GM19395 (cell line): ENCODE measurements at regions not wholly inside any gene's neighbourhood (a gene's known extent, or its start where the extent isn't known, plus 50 kb on each side); places are given as distances from the start of the nearest gene placed in this dataset.
A peak's percentile ranks its signal among the peaks of the same experiment; 100 is the strongest.

Experiments
- ATAC-seq: cut with Tn5 transposase; IDR thresholded peaks from one replicate; pipeline ENCODE4 v1.9.1; 2021; ENCODE audit warnings: mild to moderate bottlenecking, moderate library complexity; ENCODE audit not compliant: unreplicated experiment

DNA sequence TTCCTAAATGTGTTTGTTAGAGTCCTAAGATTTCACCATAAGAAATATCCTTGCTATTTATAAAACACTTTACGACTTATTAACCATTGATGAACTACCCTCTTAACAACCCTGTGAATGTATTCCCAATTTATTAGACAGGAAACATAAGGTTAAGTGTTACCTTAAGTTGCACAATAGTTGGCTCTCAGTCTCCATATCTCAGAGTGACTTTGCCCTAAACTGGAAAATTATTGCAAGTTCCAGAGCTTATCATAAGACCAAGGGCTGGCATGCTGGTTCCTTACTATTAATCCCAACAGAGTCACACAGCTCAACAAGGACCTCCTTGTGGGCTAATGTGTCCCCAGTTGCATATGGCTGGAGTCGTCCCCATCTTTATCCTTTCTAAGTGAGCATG, 165.8 kb downstream of the INSIG2 start:
- ATAC-seq: no peak

DNA sequence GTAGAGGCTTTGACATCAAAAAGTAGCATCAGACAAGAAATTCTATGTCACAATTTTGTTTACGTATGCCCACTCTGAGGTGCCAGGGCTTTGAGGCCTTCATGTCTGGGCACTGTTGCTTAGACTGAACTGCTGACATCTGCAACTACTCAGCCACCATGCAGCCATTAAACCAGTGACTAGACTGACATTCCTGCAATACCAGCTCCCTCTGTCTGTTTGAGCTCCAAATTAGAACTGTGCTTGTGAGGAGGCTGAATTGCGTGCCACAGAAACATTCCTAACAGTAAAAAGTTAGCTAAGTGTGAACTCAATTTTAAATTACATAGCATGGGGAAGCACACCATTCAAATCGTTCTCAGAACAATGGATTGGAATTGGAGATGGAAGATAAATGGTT, 163.2 kb downstream of the INSIG2 start:
- ATAC-seq: no peak

GRCh38 chr2:118250463-118250862, 162.2 kb downstream of the INSIG2 start:
- no peak for ATAC-seq

DNA sequence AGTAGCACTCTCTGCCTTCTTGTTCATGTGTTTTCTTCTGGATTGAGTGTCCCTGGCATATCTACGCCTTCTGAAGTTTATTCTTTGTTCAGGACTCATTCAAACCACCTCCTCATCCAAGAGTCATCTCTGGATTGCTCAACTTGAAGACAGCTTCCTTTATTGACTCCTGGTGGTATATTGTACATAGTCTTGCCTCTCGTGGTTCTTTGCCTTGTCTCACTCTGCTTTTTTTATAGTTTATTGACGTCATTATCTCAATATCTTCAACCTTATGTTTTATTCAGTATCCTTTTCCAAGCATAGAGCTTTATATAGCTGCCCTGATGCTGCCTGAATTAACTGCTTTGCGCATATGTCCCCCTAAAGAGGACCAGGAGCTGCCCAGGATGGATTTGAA, 161.7 kb downstream of the INSIG2 start:
- no peak for ATAC-seq

- ATAC-seq: peak; percentile 78
These were observed 161.3 kb downstream of the INSIG2 start for GRCh38 chr2:118249531-118249930.

GRCh38 chr2:118246726-118247125, 158.5 kb downstream of the INSIG2 start:
- no peak for ATAC-seq

GRCh38 chr2:118246079-118246478, 157.8 kb downstream of the INSIG2 start:
- no peak for ATAC-seq

GRCh38 chr2:118244686-118245085, 156.4 kb downstream of the INSIG2 start:
- no peak for ATAC-seq

DNA sequence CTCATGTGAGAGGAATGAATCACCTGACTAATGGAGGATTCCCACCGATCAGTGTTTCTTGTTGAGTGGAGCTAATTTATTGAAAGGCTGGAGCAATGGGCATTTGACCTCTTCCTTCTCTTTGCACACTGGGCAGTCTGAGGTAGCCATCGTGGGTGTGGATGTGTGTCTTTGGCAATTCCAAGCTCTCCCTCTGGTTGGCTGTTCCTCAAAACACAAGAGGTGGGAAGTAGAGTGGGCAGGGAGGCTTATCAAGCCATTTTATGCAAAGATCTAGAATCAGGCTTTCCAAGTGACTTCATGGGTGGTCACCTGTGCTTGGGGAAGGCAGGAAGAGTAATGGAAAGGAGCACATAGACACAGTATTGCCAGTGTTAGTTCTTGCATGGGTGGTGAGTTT, 154.8 kb downstream of the INSIG2 start:
- ATAC-seq: no peak

GRCh38 chr2:118242216-118242615, 153.9 kb downstream of the INSIG2 start:
- ATAC-seq: no peak

DNA sequence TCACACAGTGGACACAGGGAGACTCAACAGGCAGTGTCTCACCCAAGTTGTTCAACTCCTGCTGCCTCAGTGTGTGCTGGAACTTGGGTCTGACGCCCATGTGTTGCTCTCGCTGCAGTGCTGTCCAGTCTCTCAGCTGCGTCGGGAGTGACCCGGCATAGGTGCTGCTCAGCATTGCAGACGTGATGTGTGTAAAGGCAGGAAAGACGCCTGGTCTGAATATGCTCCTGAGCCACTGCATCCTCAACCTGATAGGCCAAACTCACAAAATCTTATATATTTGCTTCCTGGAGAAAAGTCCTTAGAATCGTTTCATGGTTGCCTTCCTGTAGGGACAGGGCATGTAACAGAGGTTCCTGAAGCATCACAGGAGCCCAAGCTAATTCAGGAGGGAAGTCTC, 152.9 kb downstream of the INSIG2 start:
- ATAC-seq: no peak

- no peak for ATAC-seq
These were observed 152.0 kb downstream of the INSIG2 start for GRCh38 chr2:118240276-118240675.

DNA sequence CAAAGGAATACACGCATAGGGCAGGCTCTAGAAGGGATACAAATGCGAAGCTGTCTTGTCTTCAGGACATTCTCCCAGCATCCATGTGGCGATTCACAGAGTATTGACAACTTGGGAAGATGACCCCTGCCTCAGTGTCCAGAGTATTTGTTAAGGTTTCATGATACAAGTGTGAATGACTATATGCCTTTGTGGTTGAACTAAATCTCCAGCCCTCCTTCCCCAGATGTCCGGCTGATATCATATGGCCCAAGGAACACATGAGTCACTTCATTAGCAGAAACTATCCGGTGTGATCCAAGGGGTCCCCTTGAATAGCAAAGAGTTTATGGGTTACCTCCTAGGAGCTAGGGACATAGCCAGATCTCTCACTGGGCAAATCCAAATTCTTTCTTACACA, 151.0 kb downstream of the INSIG2 start:
- ATAC-seq: no peak

DNA sequence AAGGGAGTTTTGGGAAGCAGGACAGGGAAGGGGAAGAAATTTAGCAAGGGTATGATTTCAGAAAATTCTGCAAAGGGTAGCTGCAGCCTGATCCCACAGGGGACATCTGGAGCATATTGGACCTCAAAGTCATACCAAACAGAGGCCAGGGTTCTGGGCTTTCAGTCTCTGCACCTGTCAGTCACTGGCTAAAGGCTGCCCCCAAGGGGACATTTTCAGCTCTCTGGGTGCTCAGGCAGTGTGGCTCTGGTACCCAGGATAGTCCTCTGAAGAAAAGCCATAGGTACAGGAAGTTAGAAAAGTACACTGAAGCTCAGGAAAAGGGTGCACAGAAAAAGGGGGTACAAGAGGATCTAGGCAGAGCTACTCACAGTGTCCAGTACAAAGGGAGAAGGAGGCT, 149.2 kb downstream of the INSIG2 start:
- ATAC-seq: no peak

GRCh38 chr2:118232796-118233195, 144.5 kb downstream of the INSIG2 start:
- ATAC-seq: no peak

DNA sequence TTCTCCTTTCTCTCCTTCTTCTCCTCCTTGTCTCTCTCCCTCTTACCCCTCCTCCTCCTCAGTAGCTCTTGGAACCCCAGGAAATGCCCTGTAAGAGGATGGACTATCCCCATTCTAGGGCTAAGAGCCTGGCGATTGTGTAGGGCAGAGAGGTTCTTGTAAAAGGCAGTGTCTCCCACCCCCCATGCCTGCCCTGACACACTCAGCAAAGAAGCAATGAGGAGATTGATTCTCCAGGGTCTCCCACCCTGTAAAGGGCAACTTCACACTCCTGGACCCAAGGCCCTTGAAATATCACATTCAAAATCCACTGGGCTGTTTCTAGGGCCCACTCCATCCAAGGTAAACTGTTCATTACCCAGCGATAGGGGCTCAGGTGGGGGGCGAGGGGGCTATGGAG, 144.1 kb downstream of the INSIG2 start:
- no peak for ATAC-seq

DNA sequence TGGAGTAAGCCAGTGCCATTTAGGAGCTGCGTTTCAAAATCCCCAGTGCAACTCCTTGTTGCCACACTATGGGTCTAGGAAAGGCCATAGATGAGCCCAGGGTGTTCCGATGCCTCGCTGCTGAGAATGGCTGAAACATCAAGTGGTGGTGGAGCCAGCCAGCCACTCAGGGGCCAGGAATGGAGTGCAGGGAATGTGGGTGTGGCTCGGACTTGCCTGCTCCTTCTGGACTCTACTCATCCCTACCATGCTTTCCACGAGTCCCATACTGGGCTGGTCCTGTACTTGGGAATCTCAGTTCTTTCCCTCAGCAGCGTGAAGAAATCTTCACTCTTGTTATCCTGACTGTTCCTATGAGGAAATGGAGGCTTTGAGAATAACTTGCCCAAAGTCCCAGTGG, 143.5 kb downstream of the INSIG2 start:
- ATAC-seq: no peak

GRCh38 chr2:118227698-118228508, 139.6 kb downstream of the INSIG2 start:
- no peak for ATAC-seq

GRCh38 chr2:118225666-118226065, 137.4 kb downstream of the INSIG2 start:
- no peak for ATAC-seq

DNA sequence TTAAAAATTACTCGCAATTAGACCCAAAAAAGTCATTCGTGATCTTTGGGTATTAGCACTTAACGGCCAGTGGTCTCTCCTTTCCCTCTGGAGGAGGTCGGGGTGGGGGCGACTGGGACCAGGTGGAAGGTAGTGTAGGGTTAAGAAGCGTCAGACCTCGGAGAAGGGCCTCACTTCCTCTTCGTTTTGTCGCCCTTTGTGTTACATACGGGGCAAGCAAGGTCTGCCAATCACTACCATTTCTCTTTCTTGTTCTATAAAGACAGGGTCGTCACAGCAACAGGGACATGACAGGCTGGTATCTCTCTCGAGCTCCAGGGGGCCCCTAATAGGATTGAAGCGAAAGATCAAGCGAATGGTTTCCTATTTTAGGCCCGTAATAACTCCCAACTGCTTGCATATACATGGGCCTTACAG, 136.6 kb downstream of the INSIG2 start:
- no peak for ATAC-seq

- ATAC-seq: peak; percentile 61
These were observed 136.0 kb downstream of the INSIG2 start for GRCh38 chr2:118223992-118224894.

DNA sequence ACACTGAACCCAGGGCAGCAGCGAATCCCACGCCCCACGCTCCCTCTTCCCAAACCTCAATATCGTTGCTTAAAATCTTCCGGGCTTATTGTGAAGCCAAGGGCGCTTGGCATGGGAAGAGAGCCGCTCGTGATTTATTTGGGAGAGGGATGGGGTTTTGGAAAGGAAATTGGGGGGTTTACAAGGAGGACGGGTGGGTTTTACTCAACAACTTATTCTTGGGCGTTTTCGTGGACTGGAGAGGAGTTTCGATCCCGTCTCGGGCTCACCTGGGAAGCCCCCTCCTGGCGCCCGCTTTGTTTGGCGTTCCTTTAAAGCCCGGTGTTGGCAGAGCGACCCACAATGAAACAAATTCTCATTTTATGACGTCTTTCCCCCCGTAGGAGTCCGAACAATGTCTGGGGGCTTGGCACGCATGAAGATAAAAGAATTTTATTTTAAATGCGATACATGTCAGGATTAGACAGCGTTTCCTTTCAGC, 135.3 kb downstream of the INSIG2 start:
- peak; percentile 13 for ATAC-seq
